ENCODE measurements at regions not wholly inside any gene's neighbourhood (a gene's known extent, or its start where the extent isn't known, plus 50 kb on each side); places are given as distances from the start of the nearest gene placed in this dataset.
"Not testable (repeated sequence)": the region's sequence is repeated elsewhere in the genome, so short reads cannot be mapped to it uniquely, and the experiment has no call there.

DNA sequence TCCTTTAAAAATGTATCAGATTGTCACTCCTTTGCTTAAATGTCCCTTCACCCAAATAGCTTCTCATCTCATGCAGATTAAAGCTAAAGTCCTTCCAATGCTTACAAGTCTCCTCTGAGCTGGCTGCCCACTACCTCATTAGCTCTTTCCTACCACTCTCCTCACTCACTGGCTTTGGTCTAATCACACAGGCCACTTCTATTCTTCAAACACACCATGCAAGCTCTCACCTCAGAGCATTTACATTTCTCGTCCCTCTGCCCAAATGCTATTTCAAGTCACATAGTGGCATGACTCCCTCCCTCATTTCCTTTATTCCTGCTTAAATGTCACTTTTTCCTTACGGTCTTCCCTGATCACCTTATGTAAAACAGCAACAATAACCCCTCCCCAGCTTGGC lies 110.6 kb upstream of the CMC1 start:
- in situ Hi-C loops (cut with HindIII; ENCODE audit: low sequenced_read_pairs) = no loop called here
- no peak for DNase-seq (ENCODE audit: low spot score)

DNA sequence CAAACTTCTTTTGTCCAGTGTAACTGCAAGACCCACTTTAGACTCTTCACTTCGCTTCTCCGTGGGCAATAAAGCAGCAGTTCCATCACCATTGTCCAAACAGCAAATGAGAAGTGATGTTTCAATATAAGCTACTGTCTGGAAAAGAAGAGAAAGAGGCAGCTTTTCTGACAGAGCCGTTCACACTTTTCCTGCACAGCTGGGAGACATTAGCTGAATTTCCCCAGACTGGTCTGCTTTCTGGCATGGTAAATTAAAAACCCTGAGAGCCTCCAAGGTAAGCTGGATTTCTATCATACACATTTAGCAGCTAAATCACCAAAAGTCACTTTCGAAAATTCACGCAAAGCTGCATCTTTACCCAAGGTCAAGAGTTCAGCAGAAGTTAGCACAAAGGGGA lies 108.5 kb upstream of the CMC1 start:
- in situ Hi-C loops (cut with HindIII; ENCODE audit: low sequenced_read_pairs) = no loop called here
- no peak for DNase-seq (ENCODE audit: low spot score)

DNA sequence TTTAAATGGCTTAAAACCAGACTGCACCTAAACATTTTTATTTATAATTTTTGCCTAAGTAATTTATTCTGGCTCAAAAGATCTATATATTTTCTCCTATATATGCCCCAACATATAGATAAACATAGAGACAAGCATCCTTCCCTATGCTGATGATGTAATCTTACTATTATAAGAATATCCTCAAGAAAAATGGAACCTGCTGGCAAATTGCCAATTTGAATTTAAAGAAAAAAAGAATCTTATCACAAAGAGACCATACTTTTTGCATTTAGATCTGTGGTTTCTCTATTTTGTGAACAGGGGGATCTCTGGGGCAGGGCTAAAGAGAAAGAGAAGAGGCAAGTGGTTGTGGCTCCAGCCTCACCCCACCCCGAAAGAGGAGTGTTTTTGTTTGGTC lies 107.2 kb upstream of the CMC1 start:
- DNase-seq (ENCODE audit: low spot score) = no peak
- in situ Hi-C loops (cut with HindIII; ENCODE audit: low sequenced_read_pairs) = no loop called here

DNA sequence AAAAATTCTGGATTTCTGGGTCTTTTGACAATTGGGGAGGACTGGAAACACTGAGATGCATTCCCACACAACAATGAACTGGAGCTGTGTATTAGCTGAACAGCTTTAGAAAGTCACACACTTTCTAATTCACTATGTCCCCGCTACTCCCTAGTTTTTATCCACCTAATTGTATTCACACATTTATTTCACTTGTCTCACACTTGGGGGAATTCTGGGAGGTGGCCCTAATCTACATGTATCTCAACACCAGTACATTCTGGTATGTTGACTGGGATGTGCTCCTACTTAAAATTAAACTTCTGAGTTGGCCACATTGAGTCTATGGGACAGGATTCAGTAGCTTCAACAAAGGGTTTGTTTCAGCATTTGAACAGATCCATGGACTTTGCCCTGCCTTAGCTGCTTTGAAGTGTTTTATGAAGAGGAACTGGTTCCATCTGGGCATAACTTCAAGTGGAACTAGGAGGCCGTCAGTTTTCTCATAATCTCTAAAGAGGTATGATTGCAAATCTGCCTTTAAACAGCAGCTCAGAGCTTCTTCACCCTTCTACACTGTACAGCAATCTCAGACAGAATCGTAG lies 106.5 kb upstream of the CMC1 start:
- in situ Hi-C loops (cut with HindIII; ENCODE audit: low sequenced_read_pairs) = no loop called here
- DNase-seq (ENCODE audit: low spot score) = no peak

DNA sequence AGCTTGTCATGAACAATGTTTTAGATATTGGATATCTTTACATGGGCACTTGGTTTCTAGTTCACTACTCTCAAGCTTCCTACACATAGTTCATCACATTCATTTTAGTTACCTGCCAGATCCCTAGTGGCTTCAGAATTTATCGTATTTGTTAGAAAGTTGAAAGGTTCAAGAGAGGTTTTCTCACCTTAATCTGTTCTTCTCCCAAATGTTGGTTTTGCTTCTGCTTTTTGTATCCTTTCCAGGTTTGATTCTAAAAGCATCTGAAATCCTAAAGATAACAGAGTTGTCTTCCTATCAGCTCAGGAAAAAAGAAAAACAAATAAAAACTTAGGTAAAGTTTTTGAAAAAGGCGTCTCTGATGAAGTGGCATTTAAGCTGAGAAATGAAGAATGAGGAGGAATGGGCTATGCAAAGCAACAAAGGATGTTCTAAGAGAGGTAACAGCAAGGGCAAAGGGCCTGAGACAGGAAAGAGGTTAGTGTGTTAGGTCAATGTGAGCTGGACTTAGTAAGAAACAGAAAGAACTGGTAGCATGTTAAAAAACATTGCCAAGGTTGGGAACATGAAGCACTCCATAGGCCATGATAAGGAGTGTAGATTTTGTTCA lies 104.7 kb upstream of the CMC1 start:
- in situ Hi-C loops (cut with HindIII; ENCODE audit: low sequenced_read_pairs) = no loop called here
- no peak for DNase-seq (ENCODE audit: low spot score)

DNA sequence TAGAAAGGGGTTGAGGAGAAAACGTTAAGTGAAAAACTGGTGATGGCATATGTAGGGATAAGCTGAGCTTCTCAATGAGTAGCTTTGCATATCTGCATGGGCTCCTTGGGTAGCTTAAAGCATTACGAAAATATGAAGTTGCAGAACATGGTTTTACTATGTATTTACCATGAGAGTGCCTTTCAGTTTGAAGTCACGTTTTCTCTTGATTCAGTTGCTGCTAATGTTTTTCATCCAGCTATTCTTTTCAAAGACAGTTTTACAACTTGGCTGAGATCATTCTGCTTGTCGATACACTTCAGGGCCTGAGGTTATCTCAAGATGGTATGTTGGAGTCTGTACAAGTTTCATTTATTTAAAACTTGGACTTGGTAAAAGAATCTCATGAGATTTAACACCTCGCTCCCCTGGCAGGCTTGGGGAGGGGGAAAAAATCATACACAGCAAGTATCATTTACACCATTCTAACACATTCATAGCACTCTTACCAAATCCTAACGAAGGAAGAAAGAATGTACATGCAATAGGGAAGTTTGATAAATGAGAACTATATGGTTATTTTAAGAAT lies 103.3 kb upstream of the CMC1 start:
- no peak for DNase-seq (ENCODE audit: low spot score)
- in situ Hi-C loops (cut with HindIII; ENCODE audit: low sequenced_read_pairs) = no loop called here

DNA sequence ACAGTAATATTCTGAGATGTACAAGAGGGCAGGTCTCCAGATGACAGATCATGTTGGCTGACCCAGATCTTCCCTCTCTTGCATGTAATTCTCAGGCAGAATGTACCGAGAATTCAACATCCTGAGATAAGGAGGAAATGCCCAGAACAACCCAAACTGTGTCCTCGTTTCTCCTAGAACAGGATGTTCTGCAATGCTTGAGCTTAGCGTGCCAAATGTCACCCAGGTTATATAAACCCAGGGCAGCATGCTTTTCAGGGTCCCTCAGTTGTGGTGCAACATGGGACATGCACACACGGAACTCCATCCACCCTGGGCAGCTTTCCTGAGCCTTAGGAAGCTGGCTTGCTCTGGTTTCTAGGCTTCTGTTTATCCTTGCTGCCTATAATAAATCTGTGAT lies 102.1 kb upstream of the CMC1 start:
- in situ Hi-C loops (cut with HindIII; ENCODE audit: low sequenced_read_pairs) = no loop called here
- no peak for DNase-seq (ENCODE audit: low spot score)

DNA sequence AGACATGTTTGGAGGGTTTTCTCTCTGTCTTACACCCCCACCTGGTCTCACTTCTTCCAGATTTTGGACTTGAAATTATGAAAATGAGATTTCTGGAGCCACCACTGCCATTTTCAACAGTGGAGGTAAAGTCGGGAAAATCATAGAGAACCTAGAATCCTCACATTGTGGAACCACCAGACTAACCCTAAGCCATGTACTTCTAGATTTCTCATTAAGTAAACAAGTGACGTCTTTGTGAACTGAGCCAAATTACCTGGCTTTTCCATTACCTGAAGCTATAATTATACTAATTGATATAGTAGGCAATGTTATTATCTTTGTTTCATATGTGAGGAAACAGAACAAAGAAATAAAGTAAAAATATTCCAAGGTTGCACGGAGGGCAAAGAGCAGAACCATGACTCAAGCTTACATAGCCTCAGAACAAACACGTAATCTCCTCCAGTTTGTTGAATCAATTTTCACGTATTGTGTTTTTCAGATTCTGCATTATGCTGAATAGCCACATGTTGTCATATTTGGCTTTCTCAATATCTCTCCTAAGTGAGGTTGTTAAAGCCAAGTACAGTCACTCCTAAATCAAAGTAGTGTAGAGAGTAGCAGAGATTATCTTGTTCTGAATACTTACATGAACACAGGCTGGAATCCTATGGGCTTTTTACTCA lies 101.3 kb upstream of the CMC1 start:
- no peak for DNase-seq (ENCODE audit: low spot score)
- in situ Hi-C loops (cut with HindIII; ENCODE audit: low sequenced_read_pairs) = no loop called here

DNA sequence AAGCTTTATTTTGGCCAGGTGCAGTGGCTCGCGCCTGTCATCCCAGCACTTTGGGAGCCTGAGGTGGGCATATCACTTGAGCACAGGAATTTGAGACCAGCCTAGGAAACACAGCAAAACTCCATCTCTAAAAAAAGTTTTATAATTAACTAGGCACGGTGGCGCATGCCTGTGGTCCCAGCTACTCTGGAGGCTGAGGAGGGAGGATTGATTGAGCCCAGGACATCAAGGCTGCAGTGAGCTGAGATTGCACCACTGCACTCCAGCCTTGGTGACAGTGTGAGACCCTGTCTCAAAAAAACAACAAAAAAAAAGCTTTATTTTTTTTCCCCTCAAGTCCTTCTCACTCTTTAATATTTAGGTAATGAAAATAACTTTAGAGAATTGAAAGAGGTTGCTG lies 100.8 kb upstream of the CMC1 start:
- DNase-seq (ENCODE audit: low spot score) = no peak
- in situ Hi-C loops (cut with HindIII; ENCODE audit: low sequenced_read_pairs) = no loop called here

DNA sequence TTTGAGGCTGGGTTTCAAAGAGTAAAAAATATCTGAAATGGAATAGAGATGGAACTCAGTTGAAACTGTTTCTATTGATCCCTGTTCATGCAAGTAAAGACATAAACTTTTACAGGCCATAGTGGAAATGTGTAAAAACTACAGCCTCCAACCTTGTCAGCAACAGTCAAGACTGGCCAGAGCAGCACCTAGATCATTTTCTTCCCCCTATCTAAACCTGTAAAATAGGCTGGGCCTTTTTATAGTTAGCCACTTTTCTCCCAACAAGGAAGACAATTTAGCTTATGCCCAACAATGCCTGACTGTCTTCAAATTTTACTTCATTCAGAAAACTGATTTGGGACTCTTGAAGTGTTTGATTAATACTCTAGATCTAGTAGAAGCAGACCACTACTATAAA lies 91.5 kb upstream of the CMC1 start:
- DNase-seq (ENCODE audit: low spot score) = no peak
- in situ Hi-C loops (cut with HindIII; ENCODE audit: low sequenced_read_pairs) = no loop called here

DNA sequence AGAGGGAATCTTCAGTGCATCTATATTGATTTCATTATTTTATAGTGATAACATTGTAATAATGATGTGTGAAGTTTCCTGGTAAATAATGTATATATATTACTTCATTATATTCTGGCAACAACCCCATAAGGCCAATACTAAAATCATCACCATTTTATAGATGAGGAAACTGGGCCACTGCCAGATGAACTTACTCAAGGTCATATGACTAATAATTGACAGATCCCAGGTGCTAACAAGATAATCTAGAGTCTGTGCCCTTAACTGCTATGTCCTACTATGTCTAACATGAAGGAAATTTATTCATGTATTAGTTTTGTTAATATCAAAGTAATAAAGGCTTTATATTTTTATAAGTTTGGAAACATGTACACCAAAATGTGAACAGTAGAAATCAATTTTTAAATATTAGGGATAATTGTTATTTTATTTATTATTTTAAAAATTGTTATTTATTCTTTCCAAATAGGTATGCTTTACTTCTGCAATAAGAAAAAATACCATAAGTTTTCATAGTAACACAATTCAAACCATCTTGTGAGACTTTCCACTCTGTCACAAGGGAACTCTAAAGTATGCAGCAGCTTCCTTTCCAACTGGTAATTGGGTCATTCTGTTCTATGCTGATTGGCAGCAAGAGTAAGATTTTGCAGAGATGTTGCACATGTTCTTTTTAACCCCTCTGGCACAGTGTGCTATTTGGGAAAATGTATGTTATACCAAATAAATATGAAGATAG lies 90.8 kb upstream of the CMC1 start:
- peak; percentile 42 for DNase-seq (ENCODE audit: low spot score)
- in situ Hi-C loops (cut with HindIII; ENCODE audit: low sequenced_read_pairs) = no loop called here

DNA sequence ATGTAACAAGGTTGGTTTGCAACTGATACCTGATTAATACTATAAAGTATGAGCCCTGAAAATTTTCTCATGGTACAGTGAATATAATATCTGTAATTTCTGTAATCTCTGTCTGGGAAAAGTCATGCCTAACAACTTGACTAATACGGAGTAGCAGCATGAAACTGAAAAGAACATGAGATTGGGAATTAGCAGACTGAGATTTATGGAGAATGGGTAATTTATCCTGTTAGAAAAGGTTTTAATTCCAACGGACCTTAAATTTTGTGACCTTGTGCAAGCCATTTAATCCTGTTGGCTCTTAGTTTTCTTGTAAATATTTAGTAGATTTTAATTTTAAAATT lies 90.2 kb upstream of the CMC1 start:
- no peak for DNase-seq (ENCODE audit: low spot score)
- in situ Hi-C loops (cut with HindIII; ENCODE audit: low sequenced_read_pairs) = no loop called here

DNA sequence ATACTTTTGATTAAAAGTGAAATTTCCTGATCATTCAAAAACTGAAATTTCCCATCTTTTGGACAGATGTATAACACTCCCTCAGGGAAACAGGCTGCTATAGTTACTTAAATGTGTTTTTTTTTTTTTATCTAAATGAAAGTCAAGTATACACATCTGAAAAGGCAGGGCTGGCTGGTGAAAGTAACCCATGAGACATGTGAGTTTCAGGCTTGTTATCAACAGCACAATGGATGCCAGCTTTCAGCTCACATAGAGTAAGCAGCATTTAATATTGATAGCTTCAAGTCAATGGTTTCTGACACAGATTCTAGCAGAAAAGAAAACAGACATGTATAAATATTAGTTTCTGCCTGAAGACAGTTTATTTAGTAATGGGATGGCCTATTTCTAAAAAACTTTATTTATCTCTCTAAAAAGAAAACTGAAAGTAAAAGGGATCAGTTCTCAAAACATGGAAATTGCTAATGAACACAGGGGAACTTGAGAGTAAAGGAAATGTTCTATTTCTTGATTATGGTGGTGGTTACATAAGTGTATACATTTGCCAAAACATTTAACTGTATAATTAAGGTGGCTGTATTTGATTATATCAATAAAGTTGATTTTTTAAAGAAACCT lies 89.7 kb upstream of the CMC1 start:
- DNase-seq (ENCODE audit: low spot score) = peak; percentile 23
- in situ Hi-C loops (cut with HindIII; ENCODE audit: low sequenced_read_pairs) = no loop called here

DNA sequence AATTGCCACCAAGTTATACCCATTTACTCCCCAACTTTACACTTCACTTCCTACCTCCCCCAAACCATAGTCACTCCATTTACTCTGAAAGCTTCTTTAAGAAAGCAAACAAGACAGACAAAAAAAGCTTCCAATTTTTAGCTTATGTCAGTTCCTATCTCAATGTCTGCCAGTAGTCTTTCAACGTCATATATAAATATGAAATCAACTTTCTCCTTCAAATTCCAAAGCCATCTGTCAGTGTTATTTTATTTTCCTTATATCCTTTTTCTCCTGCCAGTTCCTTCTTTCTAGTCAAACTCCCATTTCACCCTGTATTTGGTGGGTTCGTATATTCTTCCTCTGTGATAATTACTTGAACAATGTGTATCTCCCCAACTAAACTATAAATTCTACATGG lies 85.8 kb upstream of the CMC1 start:
- DNase-seq (ENCODE audit: low spot score) = no peak
- in situ Hi-C loops (cut with HindIII; ENCODE audit: low sequenced_read_pairs) = no loop called here

DNA sequence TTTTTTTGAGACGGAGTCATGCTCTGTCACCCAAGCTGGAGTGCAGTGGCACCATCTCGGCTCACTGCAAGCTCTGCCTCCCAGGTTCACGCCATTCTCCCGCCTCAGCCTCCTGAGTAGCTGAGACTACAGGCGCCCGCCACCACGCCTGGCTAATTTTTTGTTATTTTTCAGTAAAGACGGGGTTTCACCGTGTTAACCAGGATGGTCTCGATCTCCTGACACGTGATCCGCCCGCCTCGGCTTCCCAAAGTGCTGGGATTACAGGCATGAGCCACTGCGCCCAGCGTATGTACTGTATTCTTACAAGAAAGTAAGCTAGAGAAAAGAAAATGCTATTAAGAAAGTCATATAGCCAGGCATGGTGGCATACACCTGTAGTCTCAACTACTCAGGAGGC lies 84.8 kb upstream of the CMC1 start:
- in situ Hi-C loops (cut with HindIII; ENCODE audit: low sequenced_read_pairs); DNase-seq (ENCODE audit: low spot score): not testable (repeated sequence)

DNA sequence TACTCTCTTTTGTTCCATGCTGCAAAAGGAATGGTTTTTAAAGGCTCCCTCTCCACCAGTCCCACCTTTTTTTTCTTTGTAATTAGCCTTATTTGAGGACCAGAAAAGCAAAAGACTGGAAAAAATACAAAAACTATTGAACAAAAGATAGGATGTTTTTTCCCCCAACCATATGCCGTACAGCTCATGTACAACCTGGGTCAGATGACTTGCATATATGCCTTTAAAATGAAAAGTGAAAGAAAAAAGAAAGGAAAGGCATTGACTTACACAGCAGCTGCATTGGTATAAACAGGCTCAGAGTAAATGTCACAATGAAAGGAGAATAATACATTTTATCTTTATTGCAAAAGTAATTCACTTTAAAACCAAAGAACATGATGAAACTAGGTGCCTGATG lies 69.5 kb upstream of the CMC1 start:
- no peak for DNase-seq (ENCODE audit: low spot score)
- in situ Hi-C loops (cut with HindIII; ENCODE audit: low sequenced_read_pairs) = no loop called here

DNA sequence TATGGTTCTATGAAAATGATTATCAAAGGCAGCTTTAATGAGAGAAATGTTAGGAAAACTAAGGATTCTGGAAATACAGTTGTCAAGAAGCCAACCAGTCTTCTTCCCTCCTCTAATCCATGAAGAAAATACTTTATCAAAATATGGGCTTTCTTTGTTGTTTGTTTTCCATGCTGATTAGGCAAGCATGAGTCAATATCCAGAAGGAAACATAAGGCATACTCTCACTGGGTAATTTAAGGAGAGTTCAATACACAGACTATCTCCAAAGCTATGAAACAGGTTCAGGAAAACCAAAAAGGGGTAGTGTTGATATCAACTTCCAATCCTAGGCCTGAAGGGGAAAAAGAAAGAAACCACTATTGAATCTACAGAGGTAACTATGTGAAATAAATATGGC lies 68.7 kb upstream of the CMC1 start:
- in situ Hi-C loops (cut with HindIII; ENCODE audit: low sequenced_read_pairs) = no loop called here

DNA sequence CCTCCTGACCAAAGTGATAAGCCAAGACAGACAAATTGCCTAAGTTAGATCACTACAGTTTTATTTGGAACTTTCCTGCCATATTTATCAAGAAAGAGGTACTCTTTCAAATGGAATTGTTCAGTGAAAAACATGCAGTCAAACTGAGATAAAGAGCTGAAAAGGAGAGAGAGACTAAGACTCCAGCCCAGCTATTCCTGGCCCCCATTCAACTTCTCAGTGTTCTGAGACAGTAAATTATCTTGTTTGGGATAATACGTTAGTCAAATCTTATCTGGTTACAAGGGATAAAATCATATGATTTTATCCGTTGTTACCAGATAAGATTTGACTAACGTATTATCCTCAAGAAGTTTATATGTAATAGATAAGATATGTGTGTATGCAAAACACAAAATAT lies 67.6 kb upstream of the CMC1 start:
- no peak for DNase-seq (ENCODE audit: low spot score)
- in situ Hi-C loops (cut with HindIII; ENCODE audit: low sequenced_read_pairs) = no loop called here

More for the DNA sequence above, 68.7 kb upstream of the CMC1 start:
- no peak for DNase-seq (ENCODE audit: low spot score)

DNA sequence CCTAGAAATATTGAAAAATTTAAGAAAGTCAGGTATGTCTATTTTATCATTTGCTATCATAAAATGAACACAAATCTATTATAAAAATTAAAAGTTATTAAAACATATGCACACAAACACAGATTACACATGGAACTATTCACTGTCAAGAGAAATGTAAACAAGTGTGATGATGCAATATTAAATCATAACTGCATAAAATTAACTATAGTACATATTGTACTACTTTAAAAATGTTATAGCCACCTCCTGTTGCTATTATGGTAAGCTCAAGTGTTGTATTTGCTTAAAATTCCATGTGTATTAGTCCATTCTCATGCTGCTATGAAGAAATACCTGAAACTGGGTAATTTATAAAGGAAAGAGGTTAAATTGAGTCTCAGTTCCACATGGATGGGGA lies 54.7 kb upstream of the CMC1 start:
- in situ Hi-C loops (cut with HindIII; ENCODE audit: low sequenced_read_pairs) = no loop called here
- no peak for DNase-seq (ENCODE audit: low spot score)

DNA sequence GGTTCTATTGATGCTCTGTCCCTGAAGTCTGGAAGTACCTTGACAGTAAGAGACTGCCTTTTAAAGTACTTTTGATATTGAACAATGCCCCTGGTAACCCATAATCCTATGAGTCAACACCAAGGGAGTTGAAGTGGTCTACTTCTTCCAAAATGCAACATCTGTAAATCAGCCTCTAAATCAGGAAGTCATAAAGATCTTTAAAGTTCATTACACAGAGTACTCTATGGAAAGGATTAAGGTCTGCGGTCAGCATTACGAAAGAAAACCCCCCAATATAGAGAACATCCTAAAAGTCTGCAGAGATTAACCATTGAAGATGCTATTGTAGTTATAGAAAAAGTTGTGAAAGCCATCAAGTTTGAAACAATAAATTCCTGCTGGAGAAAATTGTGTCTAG lies 52.7 kb upstream of the CMC1 start:
- in situ Hi-C loops (cut with HindIII; ENCODE audit: low sequenced_read_pairs) = no loop called here
- DNase-seq (ENCODE audit: low spot score) = no peak
